ENCODE measurements at regions not wholly inside any gene's neighbourhood (a gene's known extent, or its start where the extent isn't known, plus 50 kb on each side); places are given as distances from the start of the nearest gene placed in this dataset.

- no peak for DNase-seq (ENCODE audit: extremely low read depth, insufficient read length)
- no peak overlapping the region for H3K4me3 ChIP-seq (replicated peaks; ENCODE audit: low read depth, low read length)
- H3K27me3 ChIP-seq (replicated peaks; ENCODE audit: control insufficient read depth, insufficient read depth, low read length): no peaks in the 10 kb centered on the region; the same call in 1 of the 2 replicates
- TF ChIP-seq CTCF (IDR thresholded peaks at IDR 0.05; ENCODE audit: insufficient read depth, low read length, poor library complexity, severe bottlenecking): no peak
- no peaks in the 10 kb centered on the region for H3K36me3 ChIP-seq (ENCODE audit: control insufficient read depth, insufficient read depth, low read length)
Observed at GRCh38 chr10:29068302-29068701, 220.6 kb upstream of the LYZL1 start.

- no peak for TF ChIP-seq CTCF (IDR thresholded peaks at IDR 0.05; ENCODE audit: insufficient read depth, low read length, poor library complexity, severe bottlenecking)
- no peak for DNase-seq (ENCODE audit: extremely low read depth, insufficient read length)
- no peak overlapping the region for H3K4me3 ChIP-seq (replicated peaks; ENCODE audit: low read depth, low read length)
- no peaks in the 10 kb centered on the region; the same call in 1 of the 2 replicates for H3K27me3 ChIP-seq (replicated peaks; ENCODE audit: control insufficient read depth, insufficient read depth, low read length)
- no peaks in the 10 kb centered on the region for H3K36me3 ChIP-seq (ENCODE audit: control insufficient read depth, insufficient read depth, low read length)
Observed at GRCh38 chr10:29068966-29069365, 219.9 kb upstream of the LYZL1 start.

DNA sequence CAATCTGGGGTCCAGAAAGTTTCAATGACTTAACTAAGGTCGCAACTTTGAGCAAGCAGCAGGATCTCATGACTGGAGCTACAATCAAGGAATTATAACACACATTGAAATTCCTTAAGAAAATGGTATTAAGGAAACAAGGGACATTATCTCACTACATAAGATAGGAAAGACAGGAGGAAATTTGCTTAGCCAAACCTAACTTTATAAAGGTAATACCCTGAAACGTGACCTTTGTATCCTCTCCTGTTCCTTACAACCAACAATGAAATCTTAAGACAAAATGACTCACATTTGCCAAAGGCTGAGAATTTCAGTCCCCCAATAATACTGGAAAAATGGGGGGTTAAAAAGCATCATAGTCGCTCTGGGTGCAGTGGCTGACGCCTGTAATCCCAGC is 218.9 kb upstream of the LYZL1 start:
- no peak for TF ChIP-seq CTCF (IDR thresholded peaks at IDR 0.05; ENCODE audit: insufficient read depth, low read length, poor library complexity, severe bottlenecking)
- H3K36me3 ChIP-seq (ENCODE audit: control insufficient read depth, insufficient read depth, low read length): no peaks in the 10 kb centered on the region
- DNase-seq (ENCODE audit: extremely low read depth, insufficient read length): no peak
- no peaks in the 10 kb centered on the region; the same call in 1 of the 2 replicates for H3K27me3 ChIP-seq (replicated peaks; ENCODE audit: control insufficient read depth, insufficient read depth, low read length)
- H3K4me3 ChIP-seq (replicated peaks; ENCODE audit: low read depth, low read length): no peak overlapping the region

- no peak overlapping the region for H3K4me3 ChIP-seq (replicated peaks; ENCODE audit: low read depth, low read length)
- TF ChIP-seq CTCF (IDR thresholded peaks at IDR 0.05; ENCODE audit: insufficient read depth, low read length, poor library complexity, severe bottlenecking): no peak
- no peak for DNase-seq (ENCODE audit: extremely low read depth, insufficient read length)
Observed at GRCh38 chr10:29078919-29079318, 210.0 kb upstream of the LYZL1 start.

GRCh38 chr10:29081231-29081630 is 207.6 kb upstream of the LYZL1 start:
- peaks cover 3% of the 10 kb centered on the region; the same call in 1 of the 2 replicates for H3K27me3 ChIP-seq (replicated peaks; ENCODE audit: control insufficient read depth, insufficient read depth, low read length)
- DNase-seq (ENCODE audit: extremely low read depth, insufficient read length): no peak
- H3K4me3 ChIP-seq (replicated peaks; ENCODE audit: low read depth, low read length): no peak overlapping the region
- H3K36me3 ChIP-seq (ENCODE audit: control insufficient read depth, insufficient read depth, low read length): no peaks in the 10 kb centered on the region
- TF ChIP-seq CTCF (IDR thresholded peaks at IDR 0.05; ENCODE audit: insufficient read depth, low read length, poor library complexity, severe bottlenecking): no peak

More at GRCh38 chr10:29078919-29079318, 210.0 kb upstream of the LYZL1 start:
- no peaks in the 10 kb centered on the region for H3K36me3 ChIP-seq (ENCODE audit: control insufficient read depth, insufficient read depth, low read length)
- peaks cover 3% of the 10 kb centered on the region; the same call in 1 of the 2 replicates for H3K27me3 ChIP-seq (replicated peaks; ENCODE audit: control insufficient read depth, insufficient read depth, low read length)

Measured in GM06990 (cell line).